Upper lobe of left lung (tissue), 6 donors: ENCODE measurements at regions not wholly inside any gene's neighbourhood (a gene's known extent, or its start where the extent isn't known, plus 50 kb on each side); places are given as distances from the start of the nearest gene placed in this dataset.
"Not testable (repeated sequence)": the region's sequence is repeated elsewhere in the genome, so short reads cannot be mapped to it uniquely, and the experiment has no call there.

Source experiments
- ATAC-seq, 2 donors: fragments of 200-7000 bp; cut with Tn5 transposase; one replicate each; pipeline ENCODE4 v1.9.1; 2022; ENCODE audit warnings: mild to moderate bottlenecking in 2 of 2, moderate library complexity in 2 of 2; ENCODE audit not compliant: low FRiP score in 2 of 2
- DNase-seq, 2 donors: peaks; one replicate each; pipeline ENCODE4 v3.0.0-alpha.2; 2019 to 2020
- H3K27ac ChIP-seq, 4 donors: fragments of 200-600 bp; sonication (generic); one replicate each; pipeline ENCODE4 v1.5.1; 2016 to 2019
- H3K27me3 ChIP-seq, 4 donors: fragments of 200-600 bp; sonication (generic); one replicate each; pipeline ENCODE4 v1.5.1; 2017 to 2019
- H3K36me3 ChIP-seq, 4 donors: fragments of 200-600 bp; sonication (generic); one replicate each; pipeline ENCODE4 v1.5.1; 2016 to 2019
- H3K4me1 ChIP-seq, 4 donors: fragments of 200-600 bp; sonication (generic); one replicate each; pipeline ENCODE4 v1.5.1; 2018 to 2019
- H3K4me3 ChIP-seq, 4 donors: fragments of 200-600 bp; sonication (generic); one replicate each; pipeline ENCODE4 v1.5.1; 2017 to 2019; ENCODE audit warnings: mild to moderate bottlenecking in 2 of 4, moderate library complexity in 1 of 4
- H3K9me3 ChIP-seq, 4 donors: fragments of 200-600 bp; sonication (generic); one replicate each; pipeline ENCODE4 v1.5.1; 2018 to 2019
- EP300 ChIP-seq, 4 donors: sonication (generic); formaldehyde crosslinking; IDR thresholded peaks; one replicate each; pipeline ENCODE4 v1.5.1; 2017; ENCODE audit warnings: antibody characterized with exemption in 4 of 4, control low read depth in 2 of 4
- POLR2A ChIP-seq, 4 donors: fragments of 450-650 bp; IDR thresholded peaks; one replicate each; pipeline ENCODE4 v1.5.1; 2016 to 2017; ENCODE audit warnings: antibody characterized with exemption in 4 of 4, mild to moderate bottlenecking in 2 of 4
- POLR2AphosphoS5 ChIP-seq, 2 donors: sonication (generic); formaldehyde crosslinking; IDR thresholded peaks; one replicate each; pipeline ENCODE4 v1.5.1; 2017; ENCODE audit warnings: antibody characterized with exemption in 2 of 2
- WGBS, 2 donors: methylation state at CpG; one replicate each; pipeline ENCODE4 v1.1.5; 2017 to 2018; 5-methylcytosine and 5-hydroxymethylcytosine counted together
- TF ChIP-seq, protein P1 (sequence below), 6 experiments: fragments of 450-650 bp in 4 of 6; fragments of 200-600 bp in 2 of 6; sonication (generic) in 2 of 6; IDR thresholded peaks; one replicate each; pipeline ENCODE4 v1.5.1; 2016 to 2019; ENCODE audit warnings: antibody characterized with exemption in 6 of 6
- donor health status: DM: no; HTN: no; CAD: no; lungs with moderate emphysema.
- donor health status: DM: no; HTN: yes; CAD: no; lungs with severe emphysema.

DNA sequence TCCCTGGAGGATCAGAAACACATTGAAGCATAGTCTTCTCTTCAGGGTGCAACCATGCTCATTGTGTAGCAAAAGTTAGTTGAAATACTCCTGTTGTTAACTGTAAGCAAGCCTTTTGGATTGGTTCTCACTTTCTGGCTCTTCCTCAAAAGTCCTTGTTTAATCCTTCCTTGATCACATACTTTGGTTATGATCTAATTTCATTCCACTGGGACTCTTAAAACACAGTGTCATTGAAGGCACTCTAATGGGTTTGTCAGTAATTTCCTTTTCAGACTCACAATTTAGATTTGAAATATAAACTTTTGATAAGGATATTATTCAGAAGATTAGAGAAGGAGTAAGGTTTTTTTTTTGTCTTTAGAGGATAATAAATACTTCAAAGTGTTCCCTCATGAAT, 451.7 kb upstream of the SGO1 start:
- TF ChIP-seq POLR2AphosphoS5 (IDR thresholded peaks at IDR 0.05): no peak
- TF ChIP-seq, protein P1, sequence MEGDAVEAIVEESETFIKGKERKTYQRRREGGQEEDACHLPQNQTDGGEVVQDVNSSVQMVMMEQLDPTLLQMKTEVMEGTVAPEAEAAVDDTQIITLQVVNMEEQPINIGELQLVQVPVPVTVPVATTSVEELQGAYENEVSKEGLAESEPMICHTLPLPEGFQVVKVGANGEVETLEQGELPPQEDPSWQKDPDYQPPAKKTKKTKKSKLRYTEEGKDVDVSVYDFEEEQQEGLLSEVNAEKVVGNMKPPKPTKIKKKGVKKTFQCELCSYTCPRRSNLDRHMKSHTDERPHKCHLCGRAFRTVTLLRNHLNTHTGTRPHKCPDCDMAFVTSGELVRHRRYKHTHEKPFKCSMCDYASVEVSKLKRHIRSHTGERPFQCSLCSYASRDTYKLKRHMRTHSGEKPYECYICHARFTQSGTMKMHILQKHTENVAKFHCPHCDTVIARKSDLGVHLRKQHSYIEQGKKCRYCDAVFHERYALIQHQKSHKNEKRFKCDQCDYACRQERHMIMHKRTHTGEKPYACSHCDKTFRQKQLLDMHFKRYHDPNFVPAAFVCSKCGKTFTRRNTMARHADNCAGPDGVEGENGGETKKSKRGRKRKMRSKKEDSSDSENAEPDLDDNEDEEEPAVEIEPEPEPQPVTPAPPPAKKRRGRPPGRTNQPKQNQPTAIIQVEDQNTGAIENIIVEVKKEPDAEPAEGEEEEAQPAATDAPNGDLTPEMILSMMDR (IDR thresholded peaks at IDR 0.05): no peak
- TF ChIP-seq EP300 (IDR thresholded peaks at IDR 0.05): no peak
- TF ChIP-seq POLR2A (IDR thresholded peaks at IDR 0.05): no peak
- Histone ChIP-seq H3K27ac (no peak overlapping the region), H3K27me3 (no peaks in the 10 kb centered on the region), H3K4me1 (no peaks in the 10 kb centered on the region), H3K36me3 (no peaks in the 10 kb centered on the region), H3K4me3 (no peak overlapping the region), H3K9me3 (no peaks in the 10 kb centered on the region)
- DNase-seq (no peak), ATAC-seq (no peak)

DNA sequence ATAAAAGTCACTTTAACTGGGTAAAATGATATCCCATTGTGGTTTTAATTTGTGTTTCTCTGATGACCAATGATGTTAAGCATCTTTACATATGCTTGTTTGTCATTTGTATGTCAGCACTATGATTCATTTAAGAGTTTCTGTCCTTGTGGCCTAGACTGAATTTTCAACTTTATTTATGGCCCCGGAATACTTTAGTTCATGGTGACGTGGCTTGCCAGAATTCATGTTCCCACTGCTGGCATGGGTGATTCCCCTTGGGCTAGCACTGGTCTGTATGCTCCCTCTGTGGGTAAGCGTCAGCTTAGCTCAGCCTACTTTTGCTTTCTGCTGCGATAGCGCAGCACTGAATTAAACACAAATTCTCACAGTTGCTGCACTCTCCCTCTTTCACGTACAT, 436.3 kb upstream of the SGO1 start:
- 87 to 96% methylated on average over 6 of the region's 6 CpGs for WGBS, 2 donors
- ATAC-seq: no peak
- TF ChIP-seq, protein P1 (IDR thresholded peaks at IDR 0.05): no peak
- TF ChIP-seq EP300 (IDR thresholded peaks at IDR 0.05): no peak
- TF ChIP-seq POLR2AphosphoS5 (IDR thresholded peaks at IDR 0.05): no peak

DNA sequence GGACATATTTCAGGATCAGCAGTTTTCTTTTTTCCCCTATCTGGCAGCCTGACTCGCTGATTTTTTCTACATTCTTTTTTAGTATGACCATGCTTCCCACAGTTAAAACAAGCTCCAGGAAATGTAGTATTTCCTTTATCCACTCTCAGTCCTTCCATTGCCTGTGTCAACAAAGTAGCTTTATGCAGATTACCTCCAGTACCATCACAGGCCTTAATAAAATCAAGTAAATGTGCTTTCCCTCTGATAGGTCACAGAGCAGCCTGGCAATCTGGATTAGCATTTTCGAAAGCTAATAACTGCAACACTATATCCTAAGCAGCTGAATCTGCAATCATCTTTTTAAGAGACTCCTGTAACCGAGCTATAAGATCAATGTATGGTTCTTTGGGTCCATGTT, 432.6 kb upstream of the SGO1 start:
- DNase-seq, H3K4me3 ChIP-seq, H3K27me3 ChIP-seq, H3K27ac ChIP-seq, H3K36me3 ChIP-seq, ATAC-seq, H3K4me1 ChIP-seq: not testable (repeated sequence)
- 58 to 60% methylated on average over 3 of the region's 3 CpGs for WGBS, 2 donors
- peaks cover 0 to 15% (median 4%) of the 10 kb centered on the region in 4 donors for H3K9me3 ChIP-seq

More for the DNA sequence above, 436.3 kb upstream of the SGO1 start:
- H3K4me1 ChIP-seq: no peaks in the 10 kb centered on the region
- no peak overlapping the region for H3K4me3 ChIP-seq
- no peaks in the 10 kb centered on the region for H3K27me3 ChIP-seq
- no peak for DNase-seq
- H3K36me3 ChIP-seq: no peaks in the 10 kb centered on the region
- no peaks in the 10 kb centered on the region for H3K9me3 ChIP-seq
- H3K27ac ChIP-seq: no peak overlapping the region

DNA sequence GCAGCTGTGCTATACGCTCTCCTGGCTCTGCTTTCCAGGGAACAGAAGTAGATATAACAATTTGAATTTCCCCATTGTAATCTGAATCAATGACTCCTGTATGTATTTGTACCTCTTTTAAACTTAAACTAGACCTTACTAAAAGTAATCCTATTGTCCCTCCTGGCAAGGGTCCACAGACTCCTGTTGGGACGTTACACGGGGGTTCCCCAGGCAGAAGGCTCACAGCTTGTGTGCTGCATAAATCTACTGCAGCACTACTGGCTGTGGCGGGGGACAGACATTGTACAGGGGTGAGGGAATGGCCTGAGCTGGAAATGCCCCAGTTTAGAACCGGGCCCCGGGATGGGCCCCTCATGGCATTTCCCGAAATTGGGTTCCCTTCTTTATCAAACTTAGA, 432.2 kb upstream of the SGO1 start:
- WGBS, 2 donors: 50 to 60% methylated on average over 7 of the region's 7 CpGs
- not testable (repeated sequence) for H3K4me1 ChIP-seq, H3K36me3 ChIP-seq, H3K4me3 ChIP-seq, H3K27me3 ChIP-seq, DNase-seq, ATAC-seq, H3K27ac ChIP-seq
- peaks cover 0 to 15% (median 4%) of the 10 kb centered on the region in 4 donors for H3K9me3 ChIP-seq

- H3K27me3 ChIP-seq, H3K36me3 ChIP-seq, H3K27ac ChIP-seq, H3K4me1 ChIP-seq, ATAC-seq, H3K4me3 ChIP-seq, DNase-seq: not testable (repeated sequence)
- H3K9me3 ChIP-seq: peaks cover 9 to 22% (median 15%) of the 10 kb centered on the region in 4 donors
Measured at GRCh38 chr3:20615982-20616381, 430.0 kb upstream of the SGO1 start.

DNA sequence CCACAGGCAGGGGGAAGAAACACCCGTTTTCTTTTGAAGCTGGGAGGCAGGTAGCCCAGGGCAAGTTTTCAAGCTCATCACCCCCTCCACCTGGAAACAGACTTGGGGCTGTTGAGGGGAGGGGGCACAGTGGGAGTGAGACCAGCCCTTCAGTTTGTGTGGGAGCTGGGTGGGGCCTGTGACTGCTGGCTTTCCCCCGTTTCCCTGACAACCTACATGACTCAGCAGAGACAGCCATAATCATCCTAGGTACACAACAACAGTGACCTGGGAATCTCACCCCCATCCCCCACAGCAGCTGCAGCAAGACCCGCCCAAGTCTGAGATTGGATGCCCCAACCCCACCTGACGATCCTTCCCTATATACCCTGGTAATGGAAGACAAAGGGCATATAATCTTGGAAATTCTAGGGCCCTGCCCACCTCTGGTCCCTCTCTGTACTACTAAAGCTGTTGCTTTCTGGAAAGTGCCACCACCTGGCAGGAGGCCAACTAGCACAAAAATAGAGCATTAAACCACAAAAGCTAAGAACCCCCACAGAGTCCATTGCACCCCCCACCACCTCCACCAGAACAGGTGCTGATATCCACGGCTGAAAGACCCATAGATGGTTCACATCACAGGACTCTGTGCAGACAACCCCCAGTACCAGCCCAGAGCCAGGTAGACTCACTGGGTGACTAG, 422.2 kb upstream of the SGO1 start:
- WGBS, 2 donors: 73 to 82% methylated on average over 4 to 5 of the region's 5 CpGs
- Histone ChIP-seq H3K9me3 (peaks cover 9 to 16% (median 13%) of the 10 kb centered on the region in 4 donors), H3K27me3 (no peaks in the 10 kb centered on the region), H3K36me3 (no peaks in the 10 kb centered on the region), H3K4me1 (no peaks in the 10 kb centered on the region), H3K27ac (no peak overlapping the region), H3K4me3 (no peak overlapping the region)
- no peak for ATAC-seq
- DNase-seq: no peak
- TF ChIP-seq POLR2AphosphoS5 (IDR thresholded peaks at IDR 0.05): no peak
- TF ChIP-seq EP300 (IDR thresholded peaks at IDR 0.05): no peak
- TF ChIP-seq, protein P1 (IDR thresholded peaks at IDR 0.05): no peak
- no peak for TF ChIP-seq POLR2A (IDR thresholded peaks at IDR 0.05)
